IMR-90 (cell line): ENCODE measurements at regions not wholly inside any gene's neighbourhood (a gene's known extent, or its start where the extent isn't known, plus 50 kb on each side); places are given as distances from the start of the nearest gene placed in this dataset.

Experiments
- ATAC-seq: fragments of 200-7000 bp; cut with Tn5 transposase; 2 replicates; pipeline ENCODE4 v1.9.1; 2020; ENCODE audit warnings: low read depth, mild to moderate bottlenecking, moderate library complexity
- BruUV-seq: library from RNA; stranded (reverse); fragments of 400-500 nt; replicated peaks from 2 replicates; lab custom pipeline; 2021; lab: Mats Ljungman, UMichigan
- CTCF ChIA-PET: fragments of 300-600 bp; formaldehyde crosslinking; extraction: SDS; loops from one replicate; lab custom pipeline; 2021; ENCODE audit warnings: antibody characterized with exemption; lab: Yijun Ruan, JAX
- POLR2A ChIA-PET: fragments of 300-600 bp; sonication (Branson Sonifier 250); formaldehyde crosslinking; loops from one replicate; lab custom pipeline; 2022; ENCODE audit warnings: antibody characterized with exemption; ENCODE audit not compliant: unreplicated experiment; lab: Charles Lee
- DNase-seq: peaks from one replicate; pipeline ENCODE4 v3.0.0; 2013
- H2AFZ ChIP-seq: replicated peaks from 2 replicates; pipeline ENCODE3; 2013; ENCODE audit warnings: low read length, mild to moderate bottlenecking; ENCODE audit not compliant: poor library complexity
- H2AK5ac ChIP-seq: 2 replicates; pipeline ENCODE4 v1.6.1; 2013; ENCODE audit warnings: low read depth, low read length, inconsistent platforms
- H2AK9ac ChIP-seq: replicated peaks from 2 replicates; pipeline ENCODE3; 2013; ENCODE audit warnings: mild to moderate bottlenecking, low read depth, low read length, moderate library complexity; ENCODE audit not compliant: poor library complexity
- H2BK120ac ChIP-seq: 2 replicates; pipeline ENCODE4 v1.6.1; 2013; ENCODE audit warnings: low read depth, low read length, inconsistent platforms
- H2BK15ac ChIP-seq: 3 replicates; pipeline ENCODE4 v1.6.1; 2013; ENCODE audit warnings: low read depth, low read length, inconsistent platforms
- H2BK20ac ChIP-seq: 2 replicates; pipeline ENCODE4 v1.6.1; 2013; ENCODE audit warnings: low read depth, mild to moderate bottlenecking, inconsistent platforms, low read length, moderate library complexity
- H2BK5ac ChIP-seq: 2 replicates; pipeline ENCODE4 v1.6.1; 2013; ENCODE audit warnings: mild to moderate bottlenecking, low read depth, low read length, inconsistent platforms; ENCODE audit not compliant: poor library complexity, severe bottlenecking
- H3K14ac ChIP-seq: replicated peaks from 2 replicates; pipeline ENCODE4 v1.6.1; 2013; ENCODE audit warnings: low read depth, low read length, inconsistent platforms
- H3K18ac ChIP-seq: 2 replicates; pipeline ENCODE4 v1.6.1; 2013; ENCODE audit warnings: low read depth, low read length, control low read depth
- H3K23ac ChIP-seq: 2 replicates; pipeline ENCODE4 v1.6.1; 2013; ENCODE audit warnings: low read depth, low read length, inconsistent platforms
- H3K27ac ChIP-seq: 2 replicates; pipeline ENCODE4 v1.5.1; 2013; ENCODE audit warnings: mild to moderate bottlenecking, control low read depth, low read length; ENCODE audit not compliant: insufficient read depth
- H3K27me3 ChIP-seq: 2 replicates; pipeline ENCODE4 v1.6.1; 2013; ENCODE audit warnings: low read length; ENCODE audit not compliant: control insufficient read depth, insufficient read depth
- H3K36me3 ChIP-seq: 2 replicates; pipeline ENCODE4 v1.6.1; 2013; ENCODE audit warnings: low read length, mixed read lengths; ENCODE audit not compliant: control insufficient read depth, insufficient read depth
- H3K4ac ChIP-seq: 2 replicates; pipeline ENCODE4 v1.6.1; 2013; ENCODE audit warnings: low read depth, low read length, inconsistent platforms
- H3K4me1 ChIP-seq: 2 replicates; pipeline ENCODE4 v1.6.1; 2013; ENCODE audit warnings: low read length, mixed read lengths; ENCODE audit not compliant: control insufficient read depth, insufficient read depth
- H3K4me2 ChIP-seq: 2 replicates; pipeline ENCODE4 v1.6.1; 2013; ENCODE audit warnings: low read depth, mild to moderate bottlenecking, control low read depth, low read length, moderate library complexity
- H3K4me3 ChIP-seq: 2 replicates; pipeline ENCODE4 v1.5.1; 2013; ENCODE audit warnings: low read depth, mild to moderate bottlenecking, control low read depth, low read length, moderate library complexity; ENCODE audit not compliant: insufficient read depth
- H3K56ac ChIP-seq: 2 replicates; pipeline ENCODE4 v1.6.1; 2013; ENCODE audit warnings: low read length, inconsistent platforms; ENCODE audit not compliant: insufficient read depth; ENCODE audit errors: extremely low read depth
- H3K79me1 ChIP-seq, 2 experiments: 2 replicates each; pipeline ENCODE4 v1.6.1; 2013; ENCODE audit warnings: low read length in 2 of 2, inconsistent platforms in 1 of 2, low read depth in 1 of 2
- H3K9ac ChIP-seq: 2 replicates; pipeline ENCODE4 v1.6.1; 2013; ENCODE audit warnings: low read depth, low read length, control low read depth
- H3K9me1 ChIP-seq: 2 replicates; pipeline ENCODE4 v1.6.1; 2013; ENCODE audit warnings: low read length, inconsistent platforms; ENCODE audit not compliant: insufficient read depth
- H3K9me3 ChIP-seq: 2 replicates; pipeline ENCODE4 v1.6.1; 2013; ENCODE audit warnings: low read length; ENCODE audit not compliant: control insufficient read depth, insufficient read depth
- H4K20me1 ChIP-seq: 2 replicates; pipeline ENCODE4 v1.6.1; 2013; ENCODE audit warnings: low read length, inconsistent platforms; ENCODE audit not compliant: insufficient read depth
- H4K5ac ChIP-seq: 2 replicates; pipeline ENCODE4 v1.6.1; 2013; ENCODE audit warnings: mild to moderate bottlenecking, low read depth, low read length, control low read depth
- H4K8ac ChIP-seq, 2 experiments: 2 replicates each; pipeline ENCODE4 v1.6.1; 2013; ENCODE audit warnings: low read depth in 2 of 2, low read length in 2 of 2, control low read depth in 1 of 2, inconsistent platforms in 1 of 2
- H4K91ac ChIP-seq: 2 replicates; pipeline ENCODE4 v1.6.1; 2013; ENCODE audit warnings: low read depth, low read length, inconsistent platforms; ENCODE audit not compliant: insufficient read depth
- FOS ChIP-seq: fragments of 150-350 bp; IDR thresholded peaks from 2 replicates; pipeline ENCODE4 v1.6.1; 2016; ENCODE audit warnings: low read depth, low read length
- MAFK ChIP-seq: IDR thresholded peaks from 2 replicates; pipeline ENCODE4 v1.6.1; 2012; ENCODE audit warnings: low read depth, low read length, improper control_type of control experiment
- dilution Hi-C: fragments of 300-500 bp; cut with HindIII; formaldehyde crosslinking; loops from one replicate; pipeline ENCODE4 v1.14.3; 2018; ENCODE audit warnings: low sequenced_read_pairs; ENCODE audit not compliant: unreplicated experiment
- in situ Hi-C: fragments of 300-500 bp; cut with MboI; formaldehyde crosslinking; loops from 3 replicates; pipeline ENCODE4 v1.14.3; 2019; ENCODE audit warnings: low sequenced_read_pairs, inconsistent platforms, mixed read lengths
- intact Hi-C: fragments of 100-400 bp; cut with micrococcal nuclease; formaldehyde crosslinking; loops from 2 replicates; pipeline ENCODE4 v1.10.0; 2022

DNA sequence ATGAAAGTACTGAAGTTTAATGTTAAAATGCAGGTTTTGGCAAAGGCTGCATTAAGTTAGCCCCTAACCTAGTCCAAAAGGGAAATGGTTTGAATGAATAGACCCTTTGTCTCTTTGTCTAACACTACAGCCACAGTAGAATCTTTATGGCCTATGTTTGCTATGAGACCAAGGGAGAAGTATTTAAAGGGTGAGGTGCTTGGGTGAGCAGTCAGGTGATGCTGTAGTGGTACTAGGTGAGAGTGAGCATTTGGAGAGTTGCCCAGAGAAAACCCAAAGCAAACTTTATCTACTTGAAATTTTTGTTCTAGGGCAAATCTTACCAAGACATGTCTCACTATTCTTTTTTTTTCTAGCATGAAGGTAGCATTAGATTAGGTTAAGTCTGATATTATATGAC, 1961.4 kb upstream of the WWC1 start:
- no peak overlapping the region for H3K27ac ChIP-seq
- dilution Hi-C loops, result no loop called here
- in situ Hi-C loops, result no loop called here

More for the DNA sequence above, 1961.4 kb upstream of the WWC1 start:
- H2AK5ac ChIP-seq, result no peak overlapping the region
- no peak overlapping the region for H2BK20ac ChIP-seq
- no peak overlapping the region for H3K9ac ChIP-seq
- H4K5ac ChIP-seq, result no peak overlapping the region
- H3K9me3 ChIP-seq, result peaks cover 4% of the 10 kb centered on the region
- no peak overlapping the region for H2BK5ac ChIP-seq
- ChIA-PET POLR2A (no interaction called here), CTCF (no interaction called here)
- H3K4ac ChIP-seq, result no peak overlapping the region
- H3K14ac ChIP-seq, result no peak overlapping the region
- no peaks in the 10 kb centered on the region for H3K79me1 ChIP-seq
- no TSS peak for BruUV-seq
- no peak for DNase-seq
- H2AK9ac ChIP-seq, result no peak overlapping the region
- H3K23ac ChIP-seq, result no peak overlapping the region
- no peak overlapping the region for H4K91ac ChIP-seq
- H2BK120ac ChIP-seq, result no peak overlapping the region
- no peaks in the 10 kb centered on the region for H3K27me3 ChIP-seq
- no peak overlapping the region for H3K18ac ChIP-seq
- no peak overlapping the region for H3K56ac ChIP-seq
- no peak overlapping the region for H4K8ac ChIP-seq
- no peaks in the 10 kb centered on the region for H3K36me3 ChIP-seq
- no peaks in the 10 kb centered on the region for H3K4me1 ChIP-seq
- H2BK15ac ChIP-seq, result no peak overlapping the region
- H2AFZ ChIP-seq, result no peak overlapping the region
- H4K20me1 ChIP-seq, result no peaks in the 10 kb centered on the region
- ATAC-seq, result no peak
- intact Hi-C loops, result no loop called here
- TF ChIP-seq MAFK, result no peak
- TF ChIP-seq FOS, result no peak
- H3K4me2 ChIP-seq, result no peak overlapping the region
- no peak overlapping the region for H3K4me3 ChIP-seq
- H3K9me1 ChIP-seq, result no peaks in the 10 kb centered on the region
